ENCODE measurements at regions not wholly inside any gene's neighbourhood (a gene's known extent, or its start where the extent isn't known, plus 50 kb on each side); places are given as distances from the start of the nearest gene placed in this dataset.
"Not testable (repeated sequence)": the region's sequence is repeated elsewhere in the genome, so short reads cannot be mapped to it uniquely, and the experiment has no call there.

GRCh38 chr11:130979386-130979972 lies 63.2 kb upstream of the SNX19 start:
- DNase-seq: peak; percentile 92

- DNase-seq: peak; percentile 98
These were observed 64.0 kb upstream of the SNX19 start for GRCh38 chr11:130980071-130980862.

- not testable (repeated sequence) for DNase-seq
These were observed 68.0 kb upstream of the SNX19 start for GRCh38 chr11:130984241-130984640.

GRCh38 chr11:130992788-130993187 lies 76.5 kb upstream of the SNX19 start:
- DNase-seq: peak; percentile 99

- DNase-seq: no peak
These were observed 77.8 kb upstream of the SNX19 start for GRCh38 chr11:130994043-130994442.

- DNase-seq: peak; percentile 88
These were observed 79.0 kb upstream of the SNX19 start for GRCh38 chr11:130995266-130995665.

- DNase-seq: peak; percentile 72
These were observed 81.0 kb upstream of the SNX19 start for GRCh38 chr11:130997278-130997677.

- no peak for DNase-seq
These were observed 82.8 kb upstream of the SNX19 start for GRCh38 chr11:130999086-130999485.

GRCh38 chr11:130999992-131000770 lies 83.9 kb upstream of the SNX19 start:
- peak; percentile 16 for DNase-seq

- DNase-seq: no peak
These were observed 85.9 kb upstream of the SNX19 start for GRCh38 chr11:131002145-131002544.

- DNase-seq: no peak
These were observed 89.5 kb upstream of the SNX19 start for GRCh38 chr11:131005829-131006228.

GRCh38 chr11:131025020-131025419 lies 108.7 kb upstream of the SNX19 start:
- DNase-seq: peak; percentile 51

GRCh38 chr11:131025421-131026125 lies 109.3 kb upstream of the SNX19 start:
- peak; percentile 15 for DNase-seq

GRCh38 chr11:131027491-131027890 lies 111.2 kb upstream of the SNX19 start:
- no peak for DNase-seq

- peak; percentile 90 for DNase-seq
These were observed 116.9 kb upstream of the SNX19 start for GRCh38 chr11:131033151-131033651.

- DNase-seq: peak; percentile 60
These were observed 120.2 kb upstream of the SNX19 start for GRCh38 chr11:131036514-131036913.

GRCh38 chr11:131037873-131038272 lies 121.6 kb upstream of the SNX19 start:
- peak; percentile 44 for DNase-seq

GRCh38 chr11:131038597-131038996 lies 122.3 kb upstream of the SNX19 start:
- DNase-seq: peak; percentile 36

GRCh38 chr11:131041331-131042040 lies 125.2 kb upstream of the SNX19 start:
- peak; percentile 93 for DNase-seq

GRCh38 chr11:131042041-131042390 lies 125.7 kb upstream of the SNX19 start:
- DNase-seq: no peak

GRCh38 chr11:131043251-131043650 lies 127.0 kb upstream of the SNX19 start:
- no peak for DNase-seq

- DNase-seq: no peak
These were observed 128.6 kb upstream of the SNX19 start for GRCh38 chr11:131044851-131045250.
